ENCODE measurements at regions not wholly inside any gene's neighbourhood (a gene's known extent, or its start where the extent isn't known, plus 50 kb on each side); places are given as distances from the start of the nearest gene placed in this dataset.

DNA sequence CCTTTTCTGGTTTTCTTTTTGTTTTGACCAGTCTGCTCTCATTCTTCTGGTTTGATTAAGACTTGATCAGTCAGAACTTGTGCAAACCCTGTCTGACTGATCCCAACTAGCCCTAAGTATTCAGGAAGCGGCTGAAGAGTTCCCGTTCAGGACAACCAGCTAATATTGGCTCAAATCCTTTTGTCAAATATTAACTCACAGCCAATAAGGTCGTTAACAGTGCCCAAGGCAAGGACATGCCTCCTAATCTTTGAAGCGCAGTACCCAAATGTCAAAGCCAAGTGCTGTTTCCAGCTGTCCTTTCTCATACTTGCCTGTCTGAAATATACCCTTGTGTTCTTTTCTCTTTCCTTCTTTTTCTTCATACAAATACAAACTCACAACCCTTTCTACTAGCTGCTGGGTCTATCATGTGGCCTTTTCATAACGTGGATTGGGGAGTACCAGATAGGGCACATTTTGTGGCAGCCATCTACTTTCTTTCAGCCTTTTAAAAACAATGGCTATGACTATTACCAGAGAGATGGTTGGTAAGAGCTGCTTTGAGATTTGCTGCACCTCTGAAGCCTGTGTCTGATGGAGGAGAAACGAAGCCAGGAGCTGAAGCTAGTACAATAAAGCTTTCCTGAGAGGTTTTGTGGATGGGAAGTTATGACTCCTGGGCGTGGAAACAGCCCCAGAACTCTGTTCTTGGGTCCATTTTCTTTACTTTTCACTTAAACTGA lies 266.4 kb upstream of the ZNF608 start:
- 70 to 75% methylated on average over 7 of the region's 7 CpGs for WGBS, 2 donors
- DNase-seq = peak in 1 of 2 donors; percentile 6
- Histone ChIP-seq H3K9me3 (no peaks in the 10 kb centered on the region), H3K27me3 (no peaks in the 10 kb centered on the region), H3K36me3 (no peaks in the 10 kb centered on the region), H3K27ac (no peak overlapping the region), H3K4me3 (replicated peaks in 1 of 3) (no peak overlapping the region), H3K4me1 (no peaks in the 10 kb centered on the region)
- TF ChIP-seq, protein P1, sequence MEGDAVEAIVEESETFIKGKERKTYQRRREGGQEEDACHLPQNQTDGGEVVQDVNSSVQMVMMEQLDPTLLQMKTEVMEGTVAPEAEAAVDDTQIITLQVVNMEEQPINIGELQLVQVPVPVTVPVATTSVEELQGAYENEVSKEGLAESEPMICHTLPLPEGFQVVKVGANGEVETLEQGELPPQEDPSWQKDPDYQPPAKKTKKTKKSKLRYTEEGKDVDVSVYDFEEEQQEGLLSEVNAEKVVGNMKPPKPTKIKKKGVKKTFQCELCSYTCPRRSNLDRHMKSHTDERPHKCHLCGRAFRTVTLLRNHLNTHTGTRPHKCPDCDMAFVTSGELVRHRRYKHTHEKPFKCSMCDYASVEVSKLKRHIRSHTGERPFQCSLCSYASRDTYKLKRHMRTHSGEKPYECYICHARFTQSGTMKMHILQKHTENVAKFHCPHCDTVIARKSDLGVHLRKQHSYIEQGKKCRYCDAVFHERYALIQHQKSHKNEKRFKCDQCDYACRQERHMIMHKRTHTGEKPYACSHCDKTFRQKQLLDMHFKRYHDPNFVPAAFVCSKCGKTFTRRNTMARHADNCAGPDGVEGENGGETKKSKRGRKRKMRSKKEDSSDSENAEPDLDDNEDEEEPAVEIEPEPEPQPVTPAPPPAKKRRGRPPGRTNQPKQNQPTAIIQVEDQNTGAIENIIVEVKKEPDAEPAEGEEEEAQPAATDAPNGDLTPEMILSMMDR (IDR thresholded peaks at IDR 0.05) = no peak
- TF ChIP-seq POLR2A (IDR thresholded peaks at IDR 0.05) = no peak
- intact Hi-C loops (cut with DNase I) = no loop called here

DNA sequence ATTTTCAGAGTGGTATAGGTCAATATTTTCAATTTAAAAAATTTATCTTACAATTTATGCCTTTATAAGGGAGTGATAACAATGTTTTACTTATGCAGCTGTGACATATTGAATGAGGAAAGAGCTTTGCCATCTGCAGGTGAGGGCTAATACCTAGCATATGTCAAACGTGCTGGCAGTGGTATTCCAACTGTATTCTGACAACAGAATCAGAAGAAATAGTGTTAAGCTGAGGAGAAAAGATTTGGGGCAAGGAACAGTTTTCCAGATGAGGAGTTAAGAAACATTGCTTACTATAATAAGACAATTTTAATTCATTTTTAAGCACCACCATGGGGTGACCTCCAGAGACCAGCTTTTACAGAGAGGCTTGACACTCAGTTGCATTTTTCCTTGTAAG lies 267.8 kb upstream of the ZNF608 start:
- Histone ChIP-seq H3K27me3 (no peaks in the 10 kb centered on the region), H3K36me3 (no peaks in the 10 kb centered on the region), H3K4me3 (replicated peaks in 1 of 3) (no peak overlapping the region), H3K9me3 (no peaks in the 10 kb centered on the region), H3K27ac (no peak overlapping the region), H3K4me1 (no peaks in the 10 kb centered on the region)
- no peak for DNase-seq
- TF ChIP-seq, protein P1 (IDR thresholded peaks at IDR 0.05) = no peak
- no peak for TF ChIP-seq POLR2A (IDR thresholded peaks at IDR 0.05)
- intact Hi-C loops (cut with DNase I) = no loop called here
- 66 to 78% methylated on average over 1 of the region's 1 CpG for WGBS, 2 donors

DNA sequence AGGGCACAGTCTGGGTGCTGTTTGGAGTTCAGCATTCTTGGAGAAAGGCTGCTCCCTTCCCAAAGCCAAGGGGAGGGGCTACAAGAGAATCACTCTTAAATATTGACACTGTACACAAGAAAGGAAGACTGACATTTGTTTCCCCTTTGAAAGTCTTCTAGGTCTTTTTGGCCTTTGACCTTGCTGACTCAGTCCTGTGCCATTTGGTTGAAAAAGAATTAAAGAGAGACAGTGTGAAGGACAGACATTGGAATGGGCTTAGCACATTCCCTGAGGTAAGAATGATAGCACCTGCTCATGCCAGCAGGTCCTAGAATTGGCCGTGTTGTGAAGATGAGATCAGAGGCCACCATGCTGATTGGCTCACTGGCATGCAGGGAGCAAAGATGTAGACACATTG lies 271.4 kb upstream of the ZNF608 start:
- no peaks in the 10 kb centered on the region for H3K9me3 ChIP-seq
- no peaks in the 10 kb centered on the region for H3K36me3 ChIP-seq
- WGBS, 2 donors = 83 to 87% methylated on average over 1 of the region's 1 CpG
- no peak overlapping the region for H3K4me3 ChIP-seq (replicated peaks in 1 of 3)
- intact Hi-C loops (cut with DNase I) = no loop called here
- no peaks in the 10 kb centered on the region for H3K4me1 ChIP-seq
- no peaks in the 10 kb centered on the region for H3K27me3 ChIP-seq
- H3K27ac ChIP-seq = no peak overlapping the region
- TF ChIP-seq, protein P1 (IDR thresholded peaks at IDR 0.05) = no peak
- TF ChIP-seq POLR2A (IDR thresholded peaks at IDR 0.05) = no peak
- no peak for DNase-seq

DNA sequence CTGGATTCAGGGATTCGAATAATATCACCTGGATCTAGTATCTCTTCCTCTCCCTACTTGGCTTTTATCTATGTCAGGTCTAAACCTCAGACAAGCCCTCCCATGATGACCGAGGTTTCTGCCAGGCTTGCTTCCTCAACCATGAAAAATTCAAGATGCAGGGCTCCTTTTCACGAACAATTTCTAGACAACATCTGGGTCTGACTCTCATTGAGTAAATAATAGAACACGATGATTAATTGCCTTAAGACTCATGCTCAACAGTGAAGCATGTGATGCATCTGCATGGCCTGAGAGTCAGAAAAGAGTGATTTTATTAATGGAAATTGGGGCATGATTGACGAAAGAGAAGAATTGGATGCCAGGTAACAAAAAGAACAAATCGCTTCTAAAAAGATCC lies 277.2 kb upstream of the ZNF608 start:
- intact Hi-C loops (cut with DNase I) = no loop called here
- Histone ChIP-seq H3K4me1 (peaks cover 6 to 11% of the 10 kb centered on the region in 2 donors), H3K9me3 (no peaks in the 10 kb centered on the region), H3K27me3 (no peaks in the 10 kb centered on the region), H3K27ac (no peak overlapping the region), H3K36me3 (no peaks in the 10 kb centered on the region), H3K4me3 (replicated peaks in 1 of 3) (no peak overlapping the region)
- 80 to 85% methylated on average over 6 of the region's 6 CpGs for WGBS, 2 donors
- no peak for TF ChIP-seq POLR2A (IDR thresholded peaks at IDR 0.05)
- TF ChIP-seq, protein P1 (IDR thresholded peaks at IDR 0.05) = no peak
- DNase-seq = no peak

DNA sequence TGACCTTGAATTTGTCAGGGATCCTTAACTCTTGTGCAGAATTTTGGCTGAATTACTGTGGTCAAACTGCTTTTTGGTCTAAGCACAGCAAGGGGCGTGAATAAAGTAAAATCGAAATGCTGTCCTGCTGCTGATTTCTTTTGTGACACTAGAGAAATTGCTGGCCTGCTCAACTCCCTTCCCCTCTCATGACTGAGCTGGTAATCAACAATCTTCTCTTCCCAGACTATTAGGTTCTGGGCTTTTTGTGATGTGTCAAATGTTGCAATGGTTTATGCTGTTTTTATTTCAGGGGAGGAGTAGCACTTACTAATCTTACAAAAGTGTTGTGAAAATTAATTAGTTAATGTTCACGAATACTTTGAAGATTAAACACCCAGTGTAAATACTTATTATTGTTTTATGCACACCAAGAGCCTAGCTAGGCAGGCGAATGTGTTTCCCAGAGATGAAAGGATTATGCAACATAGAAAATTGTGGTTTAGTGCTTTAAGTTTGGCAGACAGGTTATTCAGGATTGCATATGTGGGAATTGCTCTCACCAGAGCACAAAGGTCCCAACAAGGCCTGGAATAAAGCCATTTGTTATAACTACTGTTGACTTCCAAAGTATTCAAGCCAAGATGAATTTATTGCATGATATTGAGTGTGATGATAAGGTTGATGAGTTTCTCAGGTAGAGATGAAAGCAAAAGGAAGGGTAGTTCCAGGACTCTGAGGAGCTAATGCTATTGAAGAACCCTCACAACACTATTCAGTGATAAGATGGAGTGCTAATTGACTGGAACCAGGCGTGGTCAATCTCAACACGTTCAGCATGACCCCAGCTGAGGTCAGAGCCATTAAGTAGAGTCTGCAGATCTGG lies 280.7 kb upstream of the ZNF608 start:
- peaks cover 6 to 11% of the 10 kb centered on the region in 2 donors for H3K4me1 ChIP-seq
- intact Hi-C loops (cut with DNase I) = no loop called here
- H3K9me3 ChIP-seq = no peaks in the 10 kb centered on the region
- H3K27me3 ChIP-seq = no peaks in the 10 kb centered on the region
- TF ChIP-seq, protein P1 (IDR thresholded peaks at IDR 0.05) = no peak
- no peak for TF ChIP-seq POLR2A (IDR thresholded peaks at IDR 0.05)
- no peak for DNase-seq
- H3K4me3 ChIP-seq (replicated peaks in 1 of 3) = no peak overlapping the region
- H3K36me3 ChIP-seq = no peaks in the 10 kb centered on the region
- H3K27ac ChIP-seq = no peak overlapping the region
- 54 to 60% methylated on average over 6 of the region's 6 CpGs for WGBS, 2 donors
